Testis (tissue), 2 donors: ENCODE measurements at regions not wholly inside any gene's neighbourhood (a gene's known extent, or its start where the extent isn't known, plus 50 kb on each side); places are given as distances from the start of the nearest gene placed in this dataset.
"Not testable (repeated sequence)": the region's sequence is repeated elsewhere in the genome, so short reads cannot be mapped to it uniquely, and the experiment has no call there.

ENCODE experiments used
- DNase-seq: peaks from one replicate; pipeline ENCODE4 v3.0.0-alpha.2; 2019
- H3K27ac ChIP-seq, 2 donors: fragments of 200-600 bp; sonication (generic); one replicate each; pipeline ENCODE4 v1.5.1; 2019
- H3K27me3 ChIP-seq: fragments of 200-600 bp; sonication (generic); one replicate; pipeline ENCODE4 v1.5.1; 2019
- H3K36me3 ChIP-seq: fragments of 200-600 bp; sonication (generic); one replicate; pipeline ENCODE4 v1.5.1; 2017; ENCODE audit warnings: low read depth; ENCODE audit errors: missing control alignments
- H3K4me1 ChIP-seq: fragments of 200-600 bp; sonication (generic); one replicate; pipeline ENCODE4 v1.5.1; 2019
- H3K4me3 ChIP-seq, 2 donors: fragments of 200-600 bp; sonication (generic); one replicate each; pipeline ENCODE4 v1.5.1; 2017 to 2019
- H3K9me3 ChIP-seq: fragments of 200-600 bp; sonication (generic); one replicate; pipeline ENCODE4 v1.5.1; 2017
- POLR2A ChIP-seq: fragments of 450-650 bp; IDR thresholded peaks from one replicate; pipeline ENCODE4 v1.6.1; 2017; ENCODE audit warnings: antibody characterized with exemption, mild to moderate bottlenecking, moderate library complexity
- WGBS, 2 donors: methylation state at CpG; one replicate each; pipeline ENCODE4 v1.1.5; 2018; 5-methylcytosine and 5-hydroxymethylcytosine counted together
- intact Hi-C: fragments of 100-400 bp; cut with DNase I; formaldehyde crosslinking; loops from one replicate; pipeline ENCODE4 v1.15.1; 2023; ENCODE audit warnings: low total_unique reads
- TF ChIP-seq, protein P1 (sequence below), 3 experiments: fragments of 450-650 bp in 2 of 3; fragments of 200-600 bp in 1 of 3; sonication (generic) in 1 of 3; IDR thresholded peaks; one replicate each; pipeline ENCODE4 v1.5.1; 2016 to 2019; ENCODE audit warnings: antibody characterized with exemption in 3 of 3, mild to moderate bottlenecking in 2 of 3, moderate library complexity in 1 of 3

DNA sequence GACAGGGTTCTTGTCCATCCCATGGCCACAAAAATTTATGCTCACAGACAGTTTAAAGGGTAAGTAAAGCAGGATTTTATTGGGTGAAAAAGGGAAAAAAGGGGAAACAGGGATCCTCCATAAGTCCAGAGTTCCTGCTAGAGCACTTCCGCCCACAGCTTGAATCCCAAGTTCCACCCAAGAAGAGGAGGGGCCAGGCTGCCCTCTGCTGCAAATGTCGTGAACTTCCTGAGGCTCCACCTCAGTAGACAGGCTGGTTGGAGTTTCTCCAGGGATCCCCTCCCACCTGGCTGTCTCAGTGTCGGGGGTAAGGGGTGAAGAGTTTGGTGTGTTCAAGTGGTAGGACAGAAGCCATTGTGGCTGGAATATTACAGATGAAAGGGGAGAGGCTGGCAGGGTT, 275.0 kb upstream of the SGCD start:
- DNase-seq: no peak
- Histone ChIP-seq H3K4me3 (no peak overlapping the region), H3K27me3 (no peaks in the 10 kb centered on the region), H3K36me3 (no peaks in the 10 kb centered on the region), H3K4me1 (no peaks in the 10 kb centered on the region), H3K9me3 (no peaks in the 10 kb centered on the region), H3K27ac (no peak overlapping the region)
- WGBS, 2 donors: 71 to 76% methylated on average over 3 of the region's 3 CpGs
- TF ChIP-seq, protein P1, sequence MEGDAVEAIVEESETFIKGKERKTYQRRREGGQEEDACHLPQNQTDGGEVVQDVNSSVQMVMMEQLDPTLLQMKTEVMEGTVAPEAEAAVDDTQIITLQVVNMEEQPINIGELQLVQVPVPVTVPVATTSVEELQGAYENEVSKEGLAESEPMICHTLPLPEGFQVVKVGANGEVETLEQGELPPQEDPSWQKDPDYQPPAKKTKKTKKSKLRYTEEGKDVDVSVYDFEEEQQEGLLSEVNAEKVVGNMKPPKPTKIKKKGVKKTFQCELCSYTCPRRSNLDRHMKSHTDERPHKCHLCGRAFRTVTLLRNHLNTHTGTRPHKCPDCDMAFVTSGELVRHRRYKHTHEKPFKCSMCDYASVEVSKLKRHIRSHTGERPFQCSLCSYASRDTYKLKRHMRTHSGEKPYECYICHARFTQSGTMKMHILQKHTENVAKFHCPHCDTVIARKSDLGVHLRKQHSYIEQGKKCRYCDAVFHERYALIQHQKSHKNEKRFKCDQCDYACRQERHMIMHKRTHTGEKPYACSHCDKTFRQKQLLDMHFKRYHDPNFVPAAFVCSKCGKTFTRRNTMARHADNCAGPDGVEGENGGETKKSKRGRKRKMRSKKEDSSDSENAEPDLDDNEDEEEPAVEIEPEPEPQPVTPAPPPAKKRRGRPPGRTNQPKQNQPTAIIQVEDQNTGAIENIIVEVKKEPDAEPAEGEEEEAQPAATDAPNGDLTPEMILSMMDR (IDR thresholded peaks at IDR 0.05): no peak
- TF ChIP-seq POLR2A: no peak
- intact Hi-C loops: no loop called here

DNA sequence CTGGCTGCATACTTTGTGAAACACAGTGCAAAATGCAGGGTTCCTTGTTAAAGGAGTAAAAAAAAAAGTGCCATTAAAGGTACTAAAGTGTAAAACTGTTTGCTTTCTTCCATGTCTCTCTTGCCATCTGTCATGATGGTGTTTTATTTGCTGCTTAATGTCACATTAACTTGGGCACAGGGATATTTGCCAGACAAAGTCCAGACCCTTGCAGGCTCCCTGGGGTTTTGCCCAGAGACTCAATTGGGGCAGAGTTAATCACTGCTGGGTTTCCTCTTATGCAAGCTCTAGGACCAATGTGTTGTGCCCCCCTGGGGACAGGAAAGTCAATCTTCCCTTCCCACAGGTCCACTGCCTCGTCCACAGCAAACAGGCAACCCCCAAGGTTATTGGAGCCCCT, 274.3 kb upstream of the SGCD start:
- 63% methylated on average over 1 of the region's 1 CpG for WGBS, 2 donors

DNA sequence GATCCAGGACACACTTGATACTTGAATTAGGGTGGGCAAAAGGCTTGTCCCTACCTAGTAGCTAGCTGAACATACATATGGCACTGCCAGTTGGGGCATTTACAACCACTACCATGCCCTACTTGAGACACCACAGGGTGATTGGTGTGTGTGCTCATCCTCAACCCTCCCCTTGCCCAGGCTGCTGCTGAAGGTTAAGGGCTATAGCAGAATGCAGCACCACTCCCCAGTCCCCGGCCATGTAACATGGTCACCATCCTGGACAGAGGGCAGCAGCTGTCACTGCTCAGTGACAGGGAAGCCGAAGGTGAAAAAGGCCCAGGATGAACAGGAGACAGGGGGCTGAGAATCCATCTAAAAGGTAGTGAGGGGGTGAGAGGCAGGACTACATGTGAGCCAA, 273.9 kb upstream of the SGCD start:
- WGBS, 2 donors: 82 to 94% methylated on average over 2 of the region's 2 CpGs

More for the DNA sequence above, 274.3 kb upstream of the SGCD start:
- no peaks in the 10 kb centered on the region for H3K36me3 ChIP-seq
- H3K27ac ChIP-seq: no peak overlapping the region
- no peak for DNase-seq
- H3K4me1 ChIP-seq: no peaks in the 10 kb centered on the region
- intact Hi-C loops: no loop called here
- H3K27me3 ChIP-seq: no peaks in the 10 kb centered on the region
- no peaks in the 10 kb centered on the region for H3K9me3 ChIP-seq
- no peak overlapping the region for H3K4me3 ChIP-seq
- TF ChIP-seq, protein P1 (IDR thresholded peaks at IDR 0.05): no peak
- TF ChIP-seq POLR2A: no peak

DNA sequence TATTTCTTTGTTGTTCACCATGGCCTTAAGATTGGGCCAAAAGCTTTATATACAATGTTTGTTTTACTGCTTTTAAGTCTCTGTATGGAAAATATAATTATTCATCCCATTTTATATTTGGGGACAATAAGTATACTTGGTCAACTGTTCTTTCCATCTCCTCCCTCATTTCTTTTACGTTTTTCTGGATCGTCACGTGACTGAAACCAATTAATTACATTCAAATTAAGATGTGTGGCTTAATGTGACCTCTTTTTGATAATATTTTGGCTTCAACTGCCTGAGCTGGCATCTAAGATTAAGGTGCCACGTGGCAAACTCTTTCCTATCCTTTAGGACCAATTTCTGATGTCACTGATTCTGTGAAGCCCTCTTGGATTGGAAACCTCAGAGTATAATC, 250.1 kb upstream of the SGCD start:
- 86 to 90% methylated on average over 4 of the region's 4 CpGs for WGBS, 2 donors
- DNase-seq: no peak
- no peaks in the 10 kb centered on the region for H3K27me3 ChIP-seq

More for the DNA sequence above, 273.9 kb upstream of the SGCD start:
- no peaks in the 10 kb centered on the region for H3K4me1 ChIP-seq
- H3K4me3 ChIP-seq: no peak overlapping the region
- H3K36me3 ChIP-seq: no peaks in the 10 kb centered on the region
- H3K27ac ChIP-seq: no peak overlapping the region
- DNase-seq: no peak
- intact Hi-C loops: no loop called here
- H3K27me3 ChIP-seq: no peaks in the 10 kb centered on the region
- no peaks in the 10 kb centered on the region for H3K9me3 ChIP-seq
- TF ChIP-seq POLR2A: no peak
- TF ChIP-seq, protein P1 (IDR thresholded peaks at IDR 0.05): no peak

DNA sequence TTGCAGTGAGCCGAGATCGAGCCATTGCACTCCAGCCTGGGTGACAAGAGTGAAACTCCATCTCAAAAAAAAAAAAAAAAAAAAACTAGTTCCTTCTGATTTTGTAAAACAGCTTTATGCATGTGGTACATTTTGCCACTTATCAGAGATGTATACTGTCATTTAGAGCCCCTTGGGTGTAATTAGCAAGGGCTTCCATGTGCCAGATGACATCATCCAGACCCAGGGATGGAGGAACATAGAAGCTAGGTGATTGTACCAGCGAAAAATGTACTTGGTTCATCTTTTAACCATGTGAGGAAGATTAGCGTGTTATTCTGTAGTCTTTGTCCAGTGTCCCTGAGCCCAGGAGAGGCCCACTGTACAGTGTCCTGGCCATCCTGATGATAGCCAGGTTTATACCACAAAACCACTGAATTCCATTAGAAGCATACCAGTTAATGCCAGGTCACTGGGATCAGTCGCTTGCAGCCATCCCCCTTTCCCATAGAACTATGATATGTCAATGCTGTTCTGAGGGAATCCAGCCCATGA, 239.3 kb upstream of the SGCD start:
- TF ChIP-seq, protein P1 (IDR thresholded peaks at IDR 0.05): no peak
- TF ChIP-seq POLR2A: no peak
- Histone ChIP-seq H3K27ac (no peak overlapping the region), H3K4me1 (no peaks in the 10 kb centered on the region), H3K27me3 (no peaks in the 10 kb centered on the region), H3K9me3 (no peaks in the 10 kb centered on the region), H3K36me3 (no peaks in the 10 kb centered on the region), H3K4me3 (no peak overlapping the region)
- no peak for DNase-seq
- intact Hi-C loops: no loop called here
- 94 to 98% methylated on average over 5 of the region's 5 CpGs for WGBS, 2 donors

More for the DNA sequence above, 250.1 kb upstream of the SGCD start:
- Histone ChIP-seq H3K27ac (no peak overlapping the region), H3K9me3 (no peaks in the 10 kb centered on the region), H3K4me3 (no peak overlapping the region), H3K4me1 (no peaks in the 10 kb centered on the region), H3K36me3 (no peaks in the 10 kb centered on the region)
- intact Hi-C loops: no loop called here
- no peak for TF ChIP-seq POLR2A
- TF ChIP-seq, protein P1 (IDR thresholded peaks at IDR 0.05): no peak

DNA sequence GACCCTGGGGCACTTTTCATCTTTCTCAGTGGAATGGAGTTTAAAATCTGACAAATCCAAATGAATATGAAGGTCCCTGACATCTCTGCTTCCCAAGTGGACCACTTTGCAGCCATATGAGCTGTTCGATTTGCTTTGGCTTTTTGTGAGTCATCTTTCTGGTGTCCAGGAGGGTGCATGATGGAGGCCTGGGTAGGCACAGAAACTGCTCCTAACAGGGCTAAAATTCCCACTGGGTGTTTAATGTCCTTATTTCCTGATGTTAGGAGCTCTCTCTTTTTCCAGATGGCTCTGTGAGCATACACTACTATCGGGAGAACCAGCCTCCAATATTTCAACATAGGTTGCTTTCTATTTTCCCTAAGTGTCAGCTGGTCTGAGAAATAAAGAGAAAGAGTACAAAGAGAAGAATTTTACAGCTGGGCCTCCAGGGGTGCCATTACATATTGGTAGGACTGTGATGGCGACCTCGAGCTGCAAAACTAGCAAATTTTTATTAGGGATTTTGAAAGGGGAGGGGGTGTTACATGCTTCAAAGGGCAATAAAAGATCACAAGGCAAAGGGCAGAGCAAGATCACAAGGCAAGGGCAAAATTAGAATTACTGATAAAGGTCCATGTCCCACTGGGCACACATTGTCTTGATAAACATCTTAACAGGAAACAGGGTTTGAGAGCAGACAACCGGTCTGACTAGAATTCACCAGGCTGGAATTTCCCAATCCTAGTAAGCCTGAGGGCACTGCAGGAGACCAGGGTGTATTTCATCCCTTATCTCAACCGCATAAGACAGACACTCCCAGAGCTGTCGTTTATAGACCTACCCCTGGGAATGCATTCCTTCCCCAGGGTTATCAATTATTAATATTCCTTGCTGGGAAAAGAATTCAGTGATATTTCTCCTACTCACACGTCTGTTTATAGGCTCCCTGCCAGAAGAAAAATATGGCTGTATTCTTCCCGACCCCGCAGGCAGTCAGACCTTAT, 236.7 kb upstream of the SGCD start:
- H3K27ac ChIP-seq, H3K27me3 ChIP-seq, H3K9me3 ChIP-seq, DNase-seq, H3K4me1 ChIP-seq, intact Hi-C loops, H3K36me3 ChIP-seq, H3K4me3 ChIP-seq: not testable (repeated sequence)
- WGBS, 2 donors: 73 to 80% methylated on average over 10 of the region's 10 CpGs
